ENCODE measurements at regions not wholly inside any gene's neighbourhood (a gene's known extent, or its start where the extent isn't known, plus 50 kb on each side); places are given as distances from the start of the nearest gene placed in this dataset.
A peak's percentile ranks its signal among the peaks of the same experiment; 100 is the strongest.

GRCh38 chr2:150609831-150610582 lies 122.5 kb upstream of the RND3 start:
- Histone ChIP-seq H3K79me2 (ENCODE audit: insufficient read depth) (no peaks in the 10 kb centered on the region), H4K20me1 (ENCODE audit: insufficient read depth) (no peaks in the 10 kb centered on the region), H3K4me2 (ENCODE audit: unreplicated experiment) (peak overlapping the region; percentile 61), H3F3A (ENCODE audit: insufficient read depth) (peaks cover 50% of the 10 kb centered on the region), H3K27ac (peak overlapping the region; percentile 60), H2AFZ (no peak overlapping the region), H3K9me3 (ENCODE audit: low read depth) (no peaks in the 10 kb centered on the region), H3K9me2 (ENCODE audit: insufficient read depth) (no peaks in the 10 kb centered on the region), H3K4me1 (ENCODE audit: insufficient read depth) (peaks cover 55% of the 10 kb centered on the region), H3K4me3 (peak overlapping the region; percentile 19), H3K36me3 (ENCODE audit: low read depth) (no peaks in the 10 kb centered on the region), H3K9ac (peak overlapping the region; percentile 30), H3K27me3 (replicated peaks; ENCODE audit: insufficient read depth) (no peaks in the 10 kb centered on the region)
- no peak for TF ChIP-seq EZH2 (IDR thresholded peaks at IDR 0.05; ENCODE audit: insufficient read depth, poor library complexity, severe bottlenecking)
- peak; percentile 71; the same call in 1 of the 2 replicates for TF ChIP-seq EZH2phosphoT487 (IDR thresholded peaks at IDR 0.05; ENCODE audit: insufficient read depth, low read depth)
- in situ Hi-C loops (cut with MboI) = loop anchor here (5.0 to 25.0 kb wide), 3 partner anchors 118 to 1015 kb away; no protein-coding TSS in a partner anchor
- peak; percentile 84 for DNase-seq
- 19 to 22% methylated on average over 4 of the region's 4 CpGs for WGBS, 2 experiments (ENCODE audit: low coverage in 1 of 2, low lambda C conversion rate in 2 of 2, missing lambda C conversion rate in 2 of 2)

DNA sequence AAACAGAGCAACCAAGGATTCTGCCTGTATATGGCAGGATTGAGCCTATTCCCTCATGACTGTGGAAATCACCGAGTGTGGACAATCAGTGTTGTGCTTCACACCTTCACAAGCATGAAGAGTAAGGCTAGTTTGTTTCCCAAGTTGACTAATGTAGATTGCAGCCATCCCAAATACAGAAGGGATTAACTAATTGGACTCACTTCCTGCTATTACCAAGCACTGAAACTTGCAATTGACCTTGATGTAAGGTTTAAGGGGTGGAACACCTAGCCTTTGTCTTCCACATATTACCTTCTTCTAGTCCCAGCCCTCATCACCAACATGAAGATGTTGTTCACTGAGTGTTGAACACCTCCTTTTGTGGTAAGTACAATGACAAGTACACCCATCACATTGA lies 120.9 kb upstream of the RND3 start:
- Histone ChIP-seq H3K4me2 (ENCODE audit: unreplicated experiment) (no peak overlapping the region), H3K4me3 (no peak overlapping the region), H3K79me2 (ENCODE audit: insufficient read depth) (no peaks in the 10 kb centered on the region), H3K27ac (no peak overlapping the region), H4K20me1 (ENCODE audit: insufficient read depth) (no peaks in the 10 kb centered on the region), H3K9me2 (ENCODE audit: insufficient read depth) (no peaks in the 10 kb centered on the region), H3K9me3 (ENCODE audit: low read depth) (no peaks in the 10 kb centered on the region), H2AFZ (no peak overlapping the region), H3K27me3 (replicated peaks; ENCODE audit: insufficient read depth) (no peaks in the 10 kb centered on the region), H3K4me1 (ENCODE audit: insufficient read depth) (peaks cover 52% of the 10 kb centered on the region), H3K36me3 (ENCODE audit: low read depth) (no peaks in the 10 kb centered on the region), H3K9ac (no peak overlapping the region), H3F3A (ENCODE audit: insufficient read depth) (peaks cover 50% of the 10 kb centered on the region)
- in situ Hi-C loops (cut with MboI) = loop anchor here (25.0 kb wide), 1 partner anchor 429 kb away; no protein-coding TSS in a partner anchor
- DNase-seq = peak; percentile 9
- TF ChIP-seq EZH2 (IDR thresholded peaks at IDR 0.05; ENCODE audit: insufficient read depth, poor library complexity, severe bottlenecking) (no peak), EZH2phosphoT487 (IDR thresholded peaks at IDR 0.05; ENCODE audit: insufficient read depth, low read depth) (no peak)
- 90 to 94% methylated on average over 1 of the region's 1 CpG for WGBS, 2 experiments (ENCODE audit: low coverage in 1 of 2, low lambda C conversion rate in 2 of 2, missing lambda C conversion rate in 2 of 2)

DNA sequence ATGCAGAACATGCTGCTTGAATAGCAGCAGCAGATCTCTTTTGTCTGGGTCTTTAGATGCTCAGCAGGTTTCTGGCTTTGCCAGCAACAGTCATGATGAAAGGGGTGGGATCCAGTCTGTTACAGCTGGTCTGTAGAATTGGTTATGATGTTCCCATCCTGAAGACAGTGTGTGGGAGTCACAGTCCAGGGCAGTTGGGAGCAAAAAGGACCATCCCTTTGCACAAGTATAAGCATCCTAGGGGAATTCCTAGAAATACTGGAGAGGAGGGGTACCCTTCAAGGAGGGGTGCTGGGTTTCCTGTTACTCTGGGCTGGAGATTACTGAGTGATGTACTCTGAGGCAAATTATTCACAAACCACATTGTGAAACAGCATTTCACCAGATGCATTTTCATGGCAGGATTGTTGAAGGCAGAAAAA lies 119.9 kb upstream of the RND3 start:
- peak overlapping the region; percentile 14 for H3K4me2 ChIP-seq (ENCODE audit: unreplicated experiment)
- TF ChIP-seq EZH2 (IDR thresholded peaks at IDR 0.05; ENCODE audit: insufficient read depth, poor library complexity, severe bottlenecking) = no peak
- no peak for TF ChIP-seq EZH2phosphoT487 (IDR thresholded peaks at IDR 0.05; ENCODE audit: insufficient read depth, low read depth)
- H3K9me2 ChIP-seq (ENCODE audit: insufficient read depth) = no peaks in the 10 kb centered on the region
- H3K9me3 ChIP-seq (ENCODE audit: low read depth) = no peaks in the 10 kb centered on the region
- no peak overlapping the region for H3K9ac ChIP-seq
- peaks cover 42% of the 10 kb centered on the region for H3F3A ChIP-seq (ENCODE audit: insufficient read depth)
- H3K27ac ChIP-seq = no peak overlapping the region
- H2AFZ ChIP-seq = no peak overlapping the region
- no peaks in the 10 kb centered on the region for H3K79me2 ChIP-seq (ENCODE audit: insufficient read depth)
- H3K4me3 ChIP-seq = no peak overlapping the region
- H3K27me3 ChIP-seq (replicated peaks; ENCODE audit: insufficient read depth) = no peaks in the 10 kb centered on the region
- no peaks in the 10 kb centered on the region for H3K36me3 ChIP-seq (ENCODE audit: low read depth)
- H3K4me1 ChIP-seq (ENCODE audit: insufficient read depth) = peaks cover 45% of the 10 kb centered on the region
- peak; percentile 51 for DNase-seq
- in situ Hi-C loops (cut with MboI) = loop anchor here (25.0 kb wide), 1 partner anchor 430 kb away; no protein-coding TSS in a partner anchor
- H4K20me1 ChIP-seq (ENCODE audit: insufficient read depth) = no peaks in the 10 kb centered on the region

DNA sequence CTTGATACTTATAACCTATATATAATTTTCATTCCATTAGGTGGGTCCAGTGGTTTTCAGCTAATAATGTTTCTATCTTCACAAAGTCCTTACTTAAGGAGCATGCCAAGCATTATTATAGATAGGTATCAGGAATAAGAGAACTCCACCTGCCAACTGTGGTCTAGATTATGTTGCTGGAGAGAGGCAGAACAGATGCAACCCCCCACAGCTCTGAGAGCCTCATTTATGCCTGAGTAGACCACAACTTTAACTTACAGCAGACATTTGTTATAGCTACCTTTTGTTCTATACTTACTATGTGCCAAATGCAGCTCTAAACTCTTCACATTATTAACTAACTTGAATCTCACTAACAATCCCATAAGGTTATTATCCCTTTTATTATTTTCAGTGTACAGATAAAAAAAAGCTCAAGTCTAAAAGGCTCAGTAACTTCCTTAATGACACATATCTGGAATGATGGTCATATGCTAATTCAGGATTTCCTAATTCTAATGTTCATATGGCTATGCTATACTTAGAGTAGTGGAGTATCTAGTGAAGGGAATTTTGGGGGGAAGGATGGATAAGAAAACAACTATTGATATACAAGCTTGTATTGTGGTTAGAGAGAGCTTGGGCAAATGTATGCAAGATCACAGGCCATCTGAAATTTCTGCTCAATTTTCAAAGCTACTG lies 119.1 kb upstream of the RND3 start:
- Histone ChIP-seq H2AFZ (no peak overlapping the region), H3K79me2 (ENCODE audit: insufficient read depth) (no peaks in the 10 kb centered on the region), H3F3A (ENCODE audit: insufficient read depth) (peaks cover 45% of the 10 kb centered on the region), H3K4me3 (no peak overlapping the region), H3K36me3 (ENCODE audit: low read depth) (no peaks in the 10 kb centered on the region), H3K9ac (no peak overlapping the region), H3K9me2 (ENCODE audit: insufficient read depth) (no peaks in the 10 kb centered on the region), H3K9me3 (ENCODE audit: low read depth) (no peaks in the 10 kb centered on the region), H3K4me1 (ENCODE audit: insufficient read depth) (peaks cover 51% of the 10 kb centered on the region), H3K27me3 (replicated peaks; ENCODE audit: insufficient read depth) (no peaks in the 10 kb centered on the region), H4K20me1 (ENCODE audit: insufficient read depth) (no peaks in the 10 kb centered on the region), H3K27ac (no peak overlapping the region), H3K4me2 (ENCODE audit: unreplicated experiment) (peak overlapping the region; percentile 10)
- DNase-seq = no peak
- TF ChIP-seq EZH2 (IDR thresholded peaks at IDR 0.05; ENCODE audit: insufficient read depth, poor library complexity, severe bottlenecking) (no peak), EZH2phosphoT487 (IDR thresholded peaks at IDR 0.05; ENCODE audit: insufficient read depth, low read depth) (no peak)
- in situ Hi-C loops (cut with MboI) = loop anchor here (25.0 kb wide), 1 partner anchor 431 kb away; no protein-coding TSS in a partner anchor
